ENCODE measurements at regions not wholly inside any gene's neighbourhood (a gene's known extent, or its start where the extent isn't known, plus 50 kb on each side); places are given as distances from the start of the nearest gene placed in this dataset.

- DNase-seq = no peak
Measured at GRCh38 chr17:77774182-77774581, 184.3 kb upstream of the TNRC6C start.

- peak; percentile 11 for DNase-seq
Measured at GRCh38 chr17:77778636-77779489, 179.6 kb upstream of the TNRC6C start.

GRCh38 chr17:77779711-77780539, 178.6 kb upstream of the TNRC6C start:
- no peak for DNase-seq

- no peak for DNase-seq
Measured at GRCh38 chr17:77781536-77781935, 177.0 kb upstream of the TNRC6C start.

- DNase-seq = no peak
Measured at GRCh38 chr17:77782201-77782600, 176.3 kb upstream of the TNRC6C start.

GRCh38 chr17:77782611-77783010, 175.9 kb upstream of the TNRC6C start:
- DNase-seq = no peak

- DNase-seq = no peak
Measured at GRCh38 chr17:77783991-77784820, 174.3 kb upstream of the TNRC6C start.

- no peak for DNase-seq
Measured at GRCh38 chr17:77785312-77785905, 173.1 kb upstream of the TNRC6C start.

- no peak for DNase-seq
Measured at GRCh38 chr17:77786090-77786489, 172.4 kb upstream of the TNRC6C start.

- DNase-seq = no peak
Measured at GRCh38 chr17:77786740-77787505, 171.6 kb upstream of the TNRC6C start.

- DNase-seq = no peak
Measured at GRCh38 chr17:77790143-77790829, 168.2 kb upstream of the TNRC6C start.

- no peak for DNase-seq
Measured at GRCh38 chr17:77792626-77793025, 165.9 kb upstream of the TNRC6C start.

GRCh38 chr17:77793146-77793970, 165.1 kb upstream of the TNRC6C start:
- DNase-seq = no peak

- DNase-seq = no peak
Measured at GRCh38 chr17:77793971-77794235, 164.6 kb upstream of the TNRC6C start.

- no peak for DNase-seq
Measured at GRCh38 chr17:77794846-77795245, 163.7 kb upstream of the TNRC6C start.

- no peak for DNase-seq
Measured at GRCh38 chr17:77795685-77796084, 162.8 kb upstream of the TNRC6C start.

GRCh38 chr17:77796176-77796860, 162.2 kb upstream of the TNRC6C start:
- DNase-seq = no peak

GRCh38 chr17:77798031-77798430, 160.5 kb upstream of the TNRC6C start:
- no peak for DNase-seq

GRCh38 chr17:77798481-77798880, 160.0 kb upstream of the TNRC6C start:
- DNase-seq = no peak

All from skin of body (tissue), 1 donor.